ENCODE measurements at regions not wholly inside any gene's neighbourhood (a gene's known extent, or its start where the extent isn't known, plus 50 kb on each side); places are given as distances from the start of the nearest gene placed in this dataset.

DNA sequence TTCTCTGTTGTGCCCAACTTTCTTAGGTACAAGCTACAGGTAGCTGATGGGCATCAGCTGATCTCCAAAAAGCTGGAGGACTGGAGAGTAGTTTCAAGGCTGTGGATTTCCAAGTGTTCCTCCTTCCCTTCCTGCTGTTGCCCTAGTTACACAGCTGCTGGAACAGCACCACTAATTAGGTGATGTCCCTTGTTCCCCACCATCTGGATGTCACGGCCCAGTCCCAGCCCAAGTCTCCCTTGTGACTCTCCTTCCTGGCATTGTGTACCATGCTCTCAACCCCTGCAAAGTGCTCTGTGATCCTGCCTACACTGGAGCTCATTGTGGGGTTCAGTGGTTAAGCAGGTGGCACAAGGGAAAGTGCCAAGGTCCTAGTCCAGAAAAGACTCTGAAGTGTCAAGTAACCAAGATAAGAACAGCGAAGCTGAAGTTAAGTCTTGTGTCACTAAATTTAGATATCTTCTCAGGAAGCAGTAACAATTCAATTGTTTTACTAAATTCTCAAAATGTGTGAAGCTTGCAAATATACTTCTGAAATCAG, 604.5 kb downstream of the ISL1 start:
- H2AK9ac ChIP-seq (replicated peaks; ENCODE audit: low read depth, low read length, poor library complexity), result no peak overlapping the region
- no peak overlapping the region for H3K4ac ChIP-seq (ENCODE audit: low read depth, low read length)
- H3K4me3 ChIP-seq (ENCODE audit: insufficient read depth, low read depth, low read length), result no peak overlapping the region
- H2BK5ac ChIP-seq (ENCODE audit: low read depth, low read length, poor library complexity, severe bottlenecking), result no peak overlapping the region
- ATAC-seq (ENCODE audit: low read depth) (no peak), DNase-seq (no peak)
- H2AFZ ChIP-seq (replicated peaks; ENCODE audit: low read length, poor library complexity), result no peak overlapping the region
- no peak overlapping the region for H3K18ac ChIP-seq (ENCODE audit: low read depth, low read length)
- no peak overlapping the region for H2AK5ac ChIP-seq (ENCODE audit: low read depth, low read length)
- in situ Hi-C loops (cut with MboI; ENCODE audit: low sequenced_read_pairs) (no loop called here), dilution Hi-C loops (cut with HindIII; ENCODE audit: low sequenced_read_pairs, unreplicated experiment) (no loop called here), intact Hi-C loops (cut with micrococcal nuclease) (no loop called here)
- H4K8ac ChIP-seq (ENCODE audit: low read depth in 2 of 2, low read length in 2 of 2), result no peak overlapping the region
- H3K4me1 ChIP-seq (ENCODE audit: control insufficient read depth, insufficient read depth, low read length), result no peaks in the 10 kb centered on the region
- no peaks in the 10 kb centered on the region for H3K27me3 ChIP-seq (ENCODE audit: control insufficient read depth, insufficient read depth, low read length)
- no peak overlapping the region for H2BK120ac ChIP-seq (ENCODE audit: low read depth, low read length)
- H3K23ac ChIP-seq (ENCODE audit: low read depth, low read length), result no peak overlapping the region
- no peak overlapping the region for H4K91ac ChIP-seq (ENCODE audit: insufficient read depth, low read depth, low read length)
- no peak overlapping the region for H4K5ac ChIP-seq (ENCODE audit: low read depth, low read length)
- no peak for TF ChIP-seq BHLHE40 (IDR thresholded peaks at IDR 0.05; ENCODE audit: low read depth, low read length)
- no peak for TF ChIP-seq SMC3 (IDR thresholded peaks at IDR 0.05; ENCODE audit: low read depth, low read length)
- no peak for TF ChIP-seq RAD21 (IDR thresholded peaks at IDR 0.05; ENCODE audit: low read length)
- no peak for TF ChIP-seq MAZ (IDR thresholded peaks at IDR 0.05; ENCODE audit: borderline replicate concordance, low read depth, low read length)
- no peak for TF ChIP-seq FOS (IDR thresholded peaks at IDR 0.05; ENCODE audit: low read depth, low read length)
- TF ChIP-seq CEBPB (IDR thresholded peaks at IDR 0.05; ENCODE audit: low read depth, low read length), result no peak
- no peak for TF ChIP-seq RFX5 (IDR thresholded peaks at IDR 0.05; ENCODE audit: low read depth, low read length)
- no peak for TF ChIP-seq RCOR1 (IDR thresholded peaks at IDR 0.05; ENCODE audit: insufficient replicate concordance, low read length)
- no peak for TF ChIP-seq MAFK (IDR thresholded peaks at IDR 0.05; ENCODE audit: low read depth, low read length)
- TF ChIP-seq CHD1 (IDR thresholded peaks at IDR 0.05; ENCODE audit: low read depth, low read length), result no peak
- TF ChIP-seq USF2 (IDR thresholded peaks at IDR 0.05; ENCODE audit: low read depth, low read length), result no peak
- TF ChIP-seq, protein P1, sequence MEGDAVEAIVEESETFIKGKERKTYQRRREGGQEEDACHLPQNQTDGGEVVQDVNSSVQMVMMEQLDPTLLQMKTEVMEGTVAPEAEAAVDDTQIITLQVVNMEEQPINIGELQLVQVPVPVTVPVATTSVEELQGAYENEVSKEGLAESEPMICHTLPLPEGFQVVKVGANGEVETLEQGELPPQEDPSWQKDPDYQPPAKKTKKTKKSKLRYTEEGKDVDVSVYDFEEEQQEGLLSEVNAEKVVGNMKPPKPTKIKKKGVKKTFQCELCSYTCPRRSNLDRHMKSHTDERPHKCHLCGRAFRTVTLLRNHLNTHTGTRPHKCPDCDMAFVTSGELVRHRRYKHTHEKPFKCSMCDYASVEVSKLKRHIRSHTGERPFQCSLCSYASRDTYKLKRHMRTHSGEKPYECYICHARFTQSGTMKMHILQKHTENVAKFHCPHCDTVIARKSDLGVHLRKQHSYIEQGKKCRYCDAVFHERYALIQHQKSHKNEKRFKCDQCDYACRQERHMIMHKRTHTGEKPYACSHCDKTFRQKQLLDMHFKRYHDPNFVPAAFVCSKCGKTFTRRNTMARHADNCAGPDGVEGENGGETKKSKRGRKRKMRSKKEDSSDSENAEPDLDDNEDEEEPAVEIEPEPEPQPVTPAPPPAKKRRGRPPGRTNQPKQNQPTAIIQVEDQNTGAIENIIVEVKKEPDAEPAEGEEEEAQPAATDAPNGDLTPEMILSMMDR (conservative IDR thresholded peaks at IDR 0.05; ENCODE audit: low read depth, low read length), result no peak
- TF ChIP-seq POLR2A (IDR thresholded peaks at IDR 0.05; ENCODE audit: low read depth, low read length), result no peak
- TF ChIP-seq, protein P2, sequence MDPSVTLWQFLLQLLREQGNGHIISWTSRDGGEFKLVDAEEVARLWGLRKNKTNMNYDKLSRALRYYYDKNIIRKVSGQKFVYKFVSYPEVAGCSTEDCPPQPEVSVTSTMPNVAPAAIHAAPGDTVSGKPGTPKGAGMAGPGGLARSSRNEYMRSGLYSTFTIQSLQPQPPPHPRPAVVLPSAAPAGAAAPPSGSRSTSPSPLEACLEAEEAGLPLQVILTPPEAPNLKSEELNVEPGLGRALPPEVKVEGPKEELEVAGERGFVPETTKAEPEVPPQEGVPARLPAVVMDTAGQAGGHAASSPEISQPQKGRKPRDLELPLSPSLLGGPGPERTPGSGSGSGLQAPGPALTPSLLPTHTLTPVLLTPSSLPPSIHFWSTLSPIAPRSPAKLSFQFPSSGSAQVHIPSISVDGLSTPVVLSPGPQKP (IDR thresholded peaks at IDR 0.05; ENCODE audit: borderline replicate concordance, low read depth, low read length), result no peak
- TF ChIP-seq MXI1 (IDR thresholded peaks at IDR 0.05; ENCODE audit: borderline replicate concordance, low read depth, low read length), result no peak
- TF ChIP-seq NFE2L2 (IDR thresholded peaks at IDR 0.05; ENCODE audit: low read depth, low read length), result no peak
- H2BK15ac ChIP-seq (ENCODE audit: low read depth, low read length), result no peak overlapping the region
- POLR2A ChIA-PET (ENCODE audit: unreplicated experiment), result no interaction called here
- H3K9ac ChIP-seq (ENCODE audit: low read depth, low read length), result no peak overlapping the region
- no peaks in the 10 kb centered on the region for H3K36me3 ChIP-seq (ENCODE audit: control insufficient read depth, insufficient read depth, low read length)
- CTCF ChIA-PET, result no interaction called here
- H4K20me1 ChIP-seq (ENCODE audit: insufficient read depth, low read length), result no peaks in the 10 kb centered on the region
- no peaks in the 10 kb centered on the region for H3K9me3 ChIP-seq (ENCODE audit: control insufficient read depth, insufficient read depth, low read length)
- H3K14ac ChIP-seq (replicated peaks; ENCODE audit: low read depth, low read length), result no peak overlapping the region
- no peak overlapping the region for H3K27ac ChIP-seq (ENCODE audit: insufficient read depth, low read length)
- H3K79me1 ChIP-seq (ENCODE audit: low read depth in 1 of 2, low read length in 2 of 2), result no peaks in the 10 kb centered on the region
- no peaks in the 10 kb centered on the region for H3K9me1 ChIP-seq (ENCODE audit: insufficient read depth, low read length)
- BruUV-seq (replicated peaks), result no TSS peak
- no peak overlapping the region for H3K56ac ChIP-seq (ENCODE audit: extremely low read depth, insufficient read depth, low read length)
- no peak overlapping the region for H2BK20ac ChIP-seq (ENCODE audit: low read depth, low read length)
- no peak overlapping the region for H3K4me2 ChIP-seq (ENCODE audit: low read depth, low read length)
- no CpG with 5 or more reads among the region's 2 CpGs for WGBS, 2 experiments (ENCODE audit: extremely low coverage in 2 of 2, insufficient read length in 1 of 2)

All from IMR-90 (cell line).